ENCODE measurements at regions not wholly inside any gene's neighbourhood (a gene's known extent, or its start where the extent isn't known, plus 50 kb on each side); places are given as distances from the start of the nearest gene placed in this dataset.

DNA sequence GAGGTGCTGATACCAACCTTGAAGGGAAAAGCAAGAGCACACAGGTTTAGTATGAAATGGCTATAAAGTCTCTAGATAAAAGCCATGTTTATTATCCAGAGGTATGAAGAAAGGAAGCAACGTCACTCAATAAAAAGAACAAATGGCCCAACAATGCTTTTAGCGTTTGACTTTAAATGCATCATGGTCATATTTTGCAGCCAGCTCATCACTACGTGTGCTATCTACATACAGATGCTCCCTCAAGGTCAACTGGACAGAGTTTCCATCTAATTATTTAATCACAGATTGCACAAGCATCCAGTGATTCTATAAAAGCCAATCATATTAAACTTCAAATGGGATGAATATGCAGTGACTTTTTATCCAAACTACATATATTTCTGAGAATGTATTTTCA is 127.6 kb upstream of the SYNDIG1 start:
- ATAC-seq (no peak), DNase-seq (no peak)
- H3K9me3 ChIP-seq, result no peaks in the 10 kb centered on the region
- H3K36me3 ChIP-seq, result no peaks in the 10 kb centered on the region
- no peak overlapping the region for H3K4me3 ChIP-seq
- intact Hi-C loops (cut with DNase I), result loop anchor here in 1 of 10 donors (5.0 kb wide), 1 partner anchor 49 kb away; no protein-coding TSS in a partner anchor
- 72 to 78% (median 73%) methylated on average over 3 of the region's 3 CpGs for WGBS, 4 donors
- H3K27ac ChIP-seq, result no peak overlapping the region
- no peaks in the 10 kb centered on the region for H3K27me3 ChIP-seq
- no peaks in the 10 kb centered on the region for H3K4me1 ChIP-seq
- TF ChIP-seq, protein P1, sequence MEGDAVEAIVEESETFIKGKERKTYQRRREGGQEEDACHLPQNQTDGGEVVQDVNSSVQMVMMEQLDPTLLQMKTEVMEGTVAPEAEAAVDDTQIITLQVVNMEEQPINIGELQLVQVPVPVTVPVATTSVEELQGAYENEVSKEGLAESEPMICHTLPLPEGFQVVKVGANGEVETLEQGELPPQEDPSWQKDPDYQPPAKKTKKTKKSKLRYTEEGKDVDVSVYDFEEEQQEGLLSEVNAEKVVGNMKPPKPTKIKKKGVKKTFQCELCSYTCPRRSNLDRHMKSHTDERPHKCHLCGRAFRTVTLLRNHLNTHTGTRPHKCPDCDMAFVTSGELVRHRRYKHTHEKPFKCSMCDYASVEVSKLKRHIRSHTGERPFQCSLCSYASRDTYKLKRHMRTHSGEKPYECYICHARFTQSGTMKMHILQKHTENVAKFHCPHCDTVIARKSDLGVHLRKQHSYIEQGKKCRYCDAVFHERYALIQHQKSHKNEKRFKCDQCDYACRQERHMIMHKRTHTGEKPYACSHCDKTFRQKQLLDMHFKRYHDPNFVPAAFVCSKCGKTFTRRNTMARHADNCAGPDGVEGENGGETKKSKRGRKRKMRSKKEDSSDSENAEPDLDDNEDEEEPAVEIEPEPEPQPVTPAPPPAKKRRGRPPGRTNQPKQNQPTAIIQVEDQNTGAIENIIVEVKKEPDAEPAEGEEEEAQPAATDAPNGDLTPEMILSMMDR (IDR thresholded peaks at IDR 0.05), result no peak
- no peak for TF ChIP-seq POLR2A (IDR thresholded peaks at IDR 0.05)

DNA sequence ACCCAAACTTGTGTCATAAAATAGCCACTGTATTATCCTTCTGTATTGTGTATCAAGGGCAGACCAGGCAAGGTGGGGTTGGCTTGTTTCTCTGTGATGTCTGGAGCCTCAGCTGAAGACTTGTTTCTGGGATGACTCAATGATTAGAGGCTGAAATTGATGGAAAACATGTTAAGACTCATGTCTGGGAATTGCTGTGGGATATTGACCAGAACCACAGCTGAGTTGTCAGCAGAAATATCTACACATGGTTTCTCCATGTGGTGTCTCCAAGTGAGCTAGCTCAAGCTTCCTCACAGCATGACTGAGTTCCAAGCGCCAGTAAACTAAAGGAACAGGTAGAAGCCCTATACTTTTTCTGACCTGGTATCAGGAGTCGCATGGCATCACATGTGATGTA is 128.5 kb upstream of the SYNDIG1 start:
- WGBS, 4 donors, result 80 to 100% (median 93%) methylated on average over 2 of the region's 2 CpGs
- TF ChIP-seq, protein P1 (IDR thresholded peaks at IDR 0.05), result no peak
- no peak for TF ChIP-seq POLR2A (IDR thresholded peaks at IDR 0.05)
- no peaks in the 10 kb centered on the region for H3K27me3 ChIP-seq
- no peak overlapping the region for H3K27ac ChIP-seq
- H3K4me1 ChIP-seq, result no peaks in the 10 kb centered on the region
- intact Hi-C loops (cut with DNase I), result loop anchor here in 1 of 10 donors (5.0 kb wide), 1 partner anchor 49 kb away; no protein-coding TSS in a partner anchor
- no peaks in the 10 kb centered on the region for H3K36me3 ChIP-seq
- DNase-seq (no peak), ATAC-seq (no peak)
- H3K4me3 ChIP-seq, result no peak overlapping the region
- no peaks in the 10 kb centered on the region for H3K9me3 ChIP-seq

DNA sequence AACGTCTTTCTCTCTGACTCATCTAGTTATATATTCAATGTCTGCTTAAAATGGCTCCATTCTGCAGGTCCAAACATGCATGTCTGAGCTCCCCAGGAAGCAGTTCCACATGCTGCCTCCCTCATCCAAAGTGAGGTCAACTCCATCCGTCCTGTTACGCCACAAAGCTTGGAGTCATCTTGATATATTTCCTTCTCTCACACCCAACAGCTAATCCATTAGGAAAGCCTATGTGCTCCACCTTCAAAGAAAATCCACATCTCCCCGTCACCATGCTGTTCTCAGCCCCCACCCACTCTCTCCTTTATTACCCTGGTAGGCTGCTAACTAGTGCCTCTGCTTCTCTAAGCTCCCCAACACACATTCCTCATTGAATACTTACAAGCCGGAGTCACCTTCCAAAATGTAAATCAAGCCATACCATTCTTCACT is 130.2 kb upstream of the SYNDIG1 start:
- no peaks in the 10 kb centered on the region for H3K36me3 ChIP-seq
- no peaks in the 10 kb centered on the region for H3K27me3 ChIP-seq
- no peaks in the 10 kb centered on the region for H3K4me1 ChIP-seq
- TF ChIP-seq, protein P1 (IDR thresholded peaks at IDR 0.05), result no peak
- TF ChIP-seq POLR2A (IDR thresholded peaks at IDR 0.05), result no peak
- ATAC-seq (no peak), DNase-seq (no peak)
- H3K27ac ChIP-seq, result no peak overlapping the region
- no peaks in the 10 kb centered on the region for H3K9me3 ChIP-seq
- 89 to 92% (median 90%) methylated on average over 5 of the region's 5 CpGs for WGBS, 4 donors
- intact Hi-C loops (cut with DNase I), result loop anchor here in 1 of 10 donors (10.0 kb wide), 1 partner anchor 64 kb away; no protein-coding TSS in a partner anchor
- H3K4me3 ChIP-seq, result no peak overlapping the region

DNA sequence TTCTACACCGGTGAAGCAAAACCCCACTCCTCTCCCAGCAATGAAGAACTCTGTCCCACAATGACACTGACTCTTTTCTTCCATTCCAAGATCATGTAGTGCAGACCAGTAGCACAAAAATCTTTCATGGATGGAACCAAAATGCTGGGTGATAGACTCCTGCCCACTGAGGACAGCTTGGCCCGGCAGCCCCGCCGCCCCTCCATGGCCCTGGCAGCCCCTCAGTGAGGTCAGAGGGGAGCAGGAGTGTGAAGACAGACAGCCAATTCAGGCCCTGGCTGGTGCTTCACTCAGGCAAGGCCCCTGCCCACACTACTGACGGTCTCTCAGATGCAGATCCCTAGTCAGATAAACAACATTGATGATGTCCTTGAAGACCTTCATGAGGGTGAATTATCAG is 131.9 kb upstream of the SYNDIG1 start:
- H3K4me1 ChIP-seq, result no peaks in the 10 kb centered on the region
- H3K4me3 ChIP-seq, result no peak overlapping the region
- no peak for TF ChIP-seq POLR2A (IDR thresholded peaks at IDR 0.05)
- TF ChIP-seq, protein P1 (IDR thresholded peaks at IDR 0.05), result no peak
- no peak for DNase-seq
- H3K27ac ChIP-seq, result no peak overlapping the region
- H3K36me3 ChIP-seq, result no peaks in the 10 kb centered on the region
- WGBS, 4 donors, result 91 to 94% (median 92%) methylated on average over 5 of the region's 5 CpGs
- intact Hi-C loops (cut with DNase I), result loop anchor here in 1 of 10 donors (10.0 kb wide), 1 partner anchor 63 kb away; no protein-coding TSS in a partner anchor
- no peaks in the 10 kb centered on the region for H3K27me3 ChIP-seq
- H3K9me3 ChIP-seq, result no peaks in the 10 kb centered on the region
- ATAC-seq, result no peak

Measured in heart left ventricle (tissue), 16 donors.